ENCODE measurements at regions not wholly inside any gene's neighbourhood (a gene's known extent, or its start where the extent isn't known, plus 50 kb on each side); places are given as distances from the start of the nearest gene placed in this dataset.

DNA sequence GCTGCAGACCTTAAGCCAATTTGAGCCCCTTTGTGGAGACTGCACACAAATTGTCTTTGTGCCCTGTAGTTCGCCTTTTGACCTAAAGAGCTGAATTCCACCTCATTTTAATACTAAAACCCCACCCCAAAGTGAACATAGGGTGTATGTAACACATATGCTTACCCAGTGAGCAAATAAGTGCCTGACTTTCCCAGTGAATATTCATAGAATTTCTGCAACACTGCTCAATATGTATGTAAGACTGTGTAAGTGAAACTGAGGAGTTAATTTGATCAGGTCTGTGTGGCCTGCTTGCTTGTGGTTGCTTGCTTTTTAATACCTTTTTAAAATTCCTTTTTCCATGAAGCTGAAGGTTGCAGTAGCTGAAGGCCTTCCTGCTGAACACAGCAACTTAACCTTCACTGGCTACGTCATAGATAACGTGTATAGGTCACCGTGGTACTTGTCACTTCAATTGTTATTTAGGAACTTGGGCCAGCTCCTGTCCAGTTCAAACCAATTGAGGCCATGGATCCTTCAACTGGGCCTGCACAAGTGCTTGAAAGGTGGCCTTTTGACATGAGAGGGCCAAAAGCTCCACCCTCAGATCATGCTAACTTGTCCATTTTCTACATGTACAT, 131.7 kb upstream of the BTBD3 start:
- Histone ChIP-seq H3K4me3 (no peak overlapping the region), H3K4me1 (no peaks in the 10 kb centered on the region), H3K27ac (no peak overlapping the region), H3K9me3 (no peaks in the 10 kb centered on the region), H3K27me3 (no peaks in the 10 kb centered on the region), H3K36me3 (no peaks in the 10 kb centered on the region)
- ATAC-seq (no peak), DNase-seq (no peak)
- TF ChIP-seq CTCF (IDR thresholded peaks at IDR 0.05): no peak
- intact Hi-C loops (cut with DNase I): no loop called here

DNA sequence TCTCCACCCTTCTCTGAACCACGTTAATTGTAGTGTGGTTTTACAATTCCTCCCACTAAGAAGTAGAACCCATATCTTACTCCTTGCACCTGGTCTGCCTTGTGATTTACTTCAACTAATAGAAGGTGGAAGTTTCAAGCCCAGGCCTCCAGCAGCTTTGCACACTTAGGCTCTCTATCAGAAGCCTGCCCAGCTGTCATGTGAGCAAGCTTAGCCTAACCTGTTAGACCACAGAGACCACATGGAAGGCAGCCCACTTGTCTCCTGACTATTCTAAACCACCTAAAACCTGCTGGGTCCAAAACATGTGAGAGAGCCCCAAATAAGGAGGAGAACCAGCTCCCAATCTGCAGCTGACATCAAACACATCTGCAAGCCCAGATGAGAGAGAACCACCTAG, 127.6 kb upstream of the BTBD3 start:
- no peaks in the 10 kb centered on the region for H3K27me3 ChIP-seq
- ATAC-seq (no peak), DNase-seq (no peak)
- H3K27ac ChIP-seq: no peak overlapping the region
- H3K4me3 ChIP-seq: no peak overlapping the region
- H3K9me3 ChIP-seq: no peaks in the 10 kb centered on the region
- TF ChIP-seq CTCF (IDR thresholded peaks at IDR 0.05): no peak
- no peaks in the 10 kb centered on the region for H3K4me1 ChIP-seq
- intact Hi-C loops (cut with DNase I): no loop called here
- no peaks in the 10 kb centered on the region for H3K36me3 ChIP-seq

- Histone ChIP-seq H3K27ac (no peak overlapping the region), H3K4me1 (no peaks in the 10 kb centered on the region), H3K4me3 (no peak overlapping the region), H3K9me3 (no peaks in the 10 kb centered on the region), H3K36me3 (no peaks in the 10 kb centered on the region), H3K27me3 (no peaks in the 10 kb centered on the region)
- TF ChIP-seq CTCF (IDR thresholded peaks at IDR 0.05): no peak
- no peak for ATAC-seq
- intact Hi-C loops (cut with DNase I): no loop called here
- no peak for DNase-seq
Measured at GRCh38 chr20:11791316-11791715, 126.4 kb upstream of the BTBD3 start.

DNA sequence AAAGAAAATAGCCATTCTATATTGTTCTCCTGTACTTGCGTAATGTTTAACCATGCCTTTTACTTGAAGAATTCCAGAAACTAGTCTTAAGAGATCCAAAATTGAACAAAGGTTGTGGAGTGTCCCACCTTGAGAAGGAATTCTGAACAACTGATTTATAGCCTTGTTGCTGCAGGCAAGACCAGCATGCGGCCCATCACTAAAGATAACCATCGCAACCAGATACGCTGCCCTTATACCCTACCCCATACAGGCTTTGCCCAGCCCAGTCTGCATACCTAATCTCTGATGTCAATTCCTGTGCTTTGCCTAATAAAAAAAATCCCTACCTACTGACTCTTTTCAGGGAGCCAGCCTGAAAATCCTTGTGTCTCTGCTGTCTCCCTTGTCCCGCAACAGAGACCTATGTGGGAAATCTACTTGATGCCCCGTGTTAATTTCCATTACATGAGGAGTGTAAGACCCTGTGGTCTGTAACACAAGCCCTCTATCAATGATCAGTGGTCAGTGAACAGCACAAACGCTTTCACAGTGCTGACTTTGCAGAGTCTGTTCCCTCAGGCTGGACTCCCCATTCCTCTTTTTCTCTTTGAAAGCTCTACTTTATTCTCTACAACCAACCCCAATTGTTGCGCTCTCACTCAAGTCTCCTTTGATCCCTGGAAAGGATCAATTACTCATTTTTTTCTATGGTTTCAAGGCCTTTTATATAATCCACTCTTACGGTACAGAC, 125.7 kb upstream of the BTBD3 start:
- no peak for TF ChIP-seq CTCF (IDR thresholded peaks at IDR 0.05)
- Histone ChIP-seq H3K4me1 (no peaks in the 10 kb centered on the region), H3K27me3 (no peaks in the 10 kb centered on the region), H3K27ac (no peak overlapping the region), H3K36me3 (no peaks in the 10 kb centered on the region), H3K4me3 (no peak overlapping the region), H3K9me3 (no peaks in the 10 kb centered on the region)
- intact Hi-C loops (cut with DNase I): no loop called here
- ATAC-seq (no peak), DNase-seq (no peak)

DNA sequence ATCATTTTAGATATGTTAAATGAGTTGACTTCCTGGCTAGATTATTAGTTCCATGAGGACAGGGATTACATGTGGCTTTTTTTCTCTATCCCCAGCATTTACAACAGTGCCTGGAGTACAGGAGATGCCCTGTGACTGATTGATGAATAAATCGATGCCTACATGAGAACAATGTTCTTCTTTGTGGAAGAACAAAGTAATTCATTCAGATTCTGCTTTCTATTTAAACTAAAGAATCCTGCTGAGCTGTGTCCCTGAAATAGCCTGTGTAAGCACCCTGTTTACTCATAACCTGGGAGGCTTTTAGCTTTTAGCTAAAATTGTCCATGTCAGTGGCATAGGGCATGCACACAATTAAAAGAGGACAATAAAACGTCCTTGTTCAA, 125.1 kb upstream of the BTBD3 start:
- no peak overlapping the region for H3K27ac ChIP-seq
- no peak overlapping the region for H3K4me3 ChIP-seq
- no peaks in the 10 kb centered on the region for H3K9me3 ChIP-seq
- no peaks in the 10 kb centered on the region for H3K36me3 ChIP-seq
- no peak for ATAC-seq
- H3K4me1 ChIP-seq: no peaks in the 10 kb centered on the region
- intact Hi-C loops (cut with DNase I): no loop called here
- DNase-seq: no peak
- no peaks in the 10 kb centered on the region for H3K27me3 ChIP-seq
- no peak for TF ChIP-seq CTCF (IDR thresholded peaks at IDR 0.05)
